ENCODE measurements at regions not wholly inside any gene's neighbourhood (a gene's known extent, or its start where the extent isn't known, plus 50 kb on each side); places are given as distances from the start of the nearest gene placed in this dataset.
"Not testable (repeated sequence)": the region's sequence is repeated elsewhere in the genome, so short reads cannot be mapped to it uniquely, and the experiment has no call there.

GRCh38 chr2:129375632-129376425, 603.6 kb upstream of the RAB6C start:
- ATAC-seq (no peak), DNase-seq (ENCODE audit: low spot score) (no peak)
- intact Hi-C loops (cut with DNase I): no loop called here

- DNase-seq (ENCODE audit: low spot score): no peak
- intact Hi-C loops (cut with DNase I): no loop called here
- ATAC-seq: no peak
These were observed 602.9 kb upstream of the RAB6C start for GRCh38 chr2:129376426-129377077.

- DNase-seq (ENCODE audit: low spot score): no peak
These were observed 602.4 kb upstream of the RAB6C start for GRCh38 chr2:129377078-129377469.

GRCh38 chr2:129378186-129378585, 601.3 kb upstream of the RAB6C start:
- no peak for ATAC-seq
- no peak for DNase-seq (ENCODE audit: low spot score)
- intact Hi-C loops (cut with DNase I): no loop called here

More at GRCh38 chr2:129377078-129377469, 602.4 kb upstream of the RAB6C start:
- intact Hi-C loops (cut with DNase I): no loop called here
- ATAC-seq: no peak

GRCh38 chr2:129379411-129379810, 600.1 kb upstream of the RAB6C start:
- intact Hi-C loops (cut with DNase I): no loop called here
- ATAC-seq (peak; percentile 44), DNase-seq (ENCODE audit: low spot score) (no peak)

GRCh38 chr2:129381789-129382188, 597.7 kb upstream of the RAB6C start:
- DNase-seq (ENCODE audit: low spot score) (no peak), ATAC-seq (no peak)
- intact Hi-C loops (cut with DNase I): no loop called here

- DNase-seq (ENCODE audit: low spot score) (no peak), ATAC-seq (no peak)
- intact Hi-C loops (cut with DNase I): no loop called here
These were observed 590.6 kb upstream of the RAB6C start for GRCh38 chr2:129388870-129389269.

GRCh38 chr2:129393816-129394215, 585.6 kb upstream of the RAB6C start:
- DNase-seq (ENCODE audit: low spot score) (no peak), ATAC-seq (no peak)
- intact Hi-C loops (cut with DNase I): no loop called here

- intact Hi-C loops (cut with DNase I): no loop called here
- ATAC-seq (no peak), DNase-seq (ENCODE audit: low spot score) (no peak)
These were observed 582.4 kb upstream of the RAB6C start for GRCh38 chr2:129396980-129397599.

GRCh38 chr2:129400826-129401225, 578.6 kb upstream of the RAB6C start:
- intact Hi-C loops (cut with DNase I): no loop called here
- DNase-seq (ENCODE audit: low spot score) (no peak), ATAC-seq (no peak)

GRCh38 chr2:129402076-129402475, 577.4 kb upstream of the RAB6C start:
- ATAC-seq (no peak), DNase-seq (ENCODE audit: low spot score) (no peak)
- intact Hi-C loops (cut with DNase I): no loop called here

GRCh38 chr2:129404000-129404685, 575.3 kb upstream of the RAB6C start:
- ATAC-seq (peak; percentile 71), DNase-seq (ENCODE audit: low spot score) (no peak)
- intact Hi-C loops (cut with DNase I): no loop called here

- ATAC-seq: no peak
- intact Hi-C loops (cut with DNase I): no loop called here
These were observed 570.9 kb upstream of the RAB6C start for GRCh38 chr2:129408570-129408969.

GRCh38 chr2:129417041-129417440, 562.4 kb upstream of the RAB6C start:
- ATAC-seq; intact Hi-C loops (cut with DNase I); DNase-seq (ENCODE audit: low spot score): not testable (repeated sequence)

More at GRCh38 chr2:129408570-129408969, 570.9 kb upstream of the RAB6C start:
- no peak for DNase-seq (ENCODE audit: low spot score)

GRCh38 chr2:129422028-129422427, 557.4 kb upstream of the RAB6C start:
- intact Hi-C loops (cut with DNase I): no loop called here
- DNase-seq (ENCODE audit: low spot score): no peak
- no peak for ATAC-seq

- intact Hi-C loops (cut with DNase I): no loop called here
These were observed 551.3 kb upstream of the RAB6C start for GRCh38 chr2:129428086-129428660.

GRCh38 chr2:129430911-129431310, 548.6 kb upstream of the RAB6C start:
- intact Hi-C loops (cut with DNase I): no loop called here
- ATAC-seq: peak; percentile 22

More at GRCh38 chr2:129428086-129428660, 551.3 kb upstream of the RAB6C start:
- ATAC-seq (no peak), DNase-seq (ENCODE audit: low spot score) (no peak)

GRCh38 chr2:129431881-129432280, 547.6 kb upstream of the RAB6C start:
- DNase-seq (ENCODE audit: low spot score): no peak
- ATAC-seq: no peak
- intact Hi-C loops (cut with DNase I): no loop called here

More at GRCh38 chr2:129430911-129431310, 548.6 kb upstream of the RAB6C start:
- no peak for DNase-seq (ENCODE audit: low spot score)

GRCh38 chr2:129436809-129437208, 542.7 kb upstream of the RAB6C start:
- intact Hi-C loops (cut with DNase I): no loop called here
- ATAC-seq: no peak

More at GRCh38 chr2:129436809-129437208, 542.7 kb upstream of the RAB6C start:
- DNase-seq (ENCODE audit: low spot score): no peak

Data from sciatic nerve (tissue), 2 donors.